ENCODE measurements at regions not wholly inside any gene's neighbourhood (a gene's known extent, or its start where the extent isn't known, plus 50 kb on each side); places are given as distances from the start of the nearest gene placed in this dataset.
"Not testable (repeated sequence)": the region's sequence is repeated elsewhere in the genome, so short reads cannot be mapped to it uniquely, and the experiment has no call there.

DNA sequence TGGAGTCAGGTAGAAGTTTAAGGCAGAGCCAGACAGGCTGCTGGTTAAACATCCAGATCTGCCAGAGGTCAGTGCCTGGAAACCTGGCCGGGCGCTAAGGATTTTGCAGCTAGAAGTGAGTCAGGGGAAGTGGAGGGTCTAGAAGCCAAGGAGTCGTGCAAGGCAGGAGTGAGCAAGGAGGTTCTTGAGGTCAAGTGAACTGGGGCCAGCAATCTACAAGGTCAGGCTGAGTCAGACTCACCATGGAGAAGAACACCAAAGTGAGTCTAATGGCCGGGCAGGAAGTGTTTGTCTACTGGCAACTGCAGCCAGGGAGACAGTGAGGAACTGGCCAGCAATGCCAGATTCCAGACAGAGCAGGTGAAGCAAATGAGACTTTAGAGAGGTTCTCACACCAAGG is 628.2 kb downstream of the ETNK1 start:
- Histone ChIP-seq H3K4me3 (ENCODE audit: low read depth, low read length, poor library complexity, severe bottlenecking) (no peak overlapping the region), H4K20me1 (ENCODE audit: insufficient read depth, low read length) (no peaks in the 10 kb centered on the region), H3K9me2 (ENCODE audit: insufficient read depth, low read length) (no peaks in the 10 kb centered on the region), H2AFZ (ENCODE audit: low read length) (no peak overlapping the region), H3K4me2 (ENCODE audit: low read length) (no peak overlapping the region), H3K27ac (ENCODE audit: low read depth, low read length, poor library complexity, severe bottlenecking) (no peak overlapping the region), H3K36me3 (ENCODE audit: insufficient read depth, low read length) (no peaks in the 10 kb centered on the region), H3K79me2 (ENCODE audit: insufficient read depth, low read depth, low read length) (no peaks in the 10 kb centered on the region), H3K4me1 (ENCODE audit: insufficient read depth, low read length, poor library complexity, severe bottlenecking) (no peaks in the 10 kb centered on the region), H3K9me3 (ENCODE audit: low read length) (no peaks in the 10 kb centered on the region)
- BruUV-seq (replicated peaks), result no TSS peak
- no peak for DNase-seq (ENCODE audit: low spot score)
- intact Hi-C loops (cut with micrococcal nuclease; ENCODE audit: unreplicated experiment), result no loop called here
- no peak for TF ChIP-seq EZH2phosphoT487 (IDR thresholded peaks at IDR 0.05; ENCODE audit: borderline replicate concordance, low read depth, low read length)
- TF ChIP-seq, protein P1, sequence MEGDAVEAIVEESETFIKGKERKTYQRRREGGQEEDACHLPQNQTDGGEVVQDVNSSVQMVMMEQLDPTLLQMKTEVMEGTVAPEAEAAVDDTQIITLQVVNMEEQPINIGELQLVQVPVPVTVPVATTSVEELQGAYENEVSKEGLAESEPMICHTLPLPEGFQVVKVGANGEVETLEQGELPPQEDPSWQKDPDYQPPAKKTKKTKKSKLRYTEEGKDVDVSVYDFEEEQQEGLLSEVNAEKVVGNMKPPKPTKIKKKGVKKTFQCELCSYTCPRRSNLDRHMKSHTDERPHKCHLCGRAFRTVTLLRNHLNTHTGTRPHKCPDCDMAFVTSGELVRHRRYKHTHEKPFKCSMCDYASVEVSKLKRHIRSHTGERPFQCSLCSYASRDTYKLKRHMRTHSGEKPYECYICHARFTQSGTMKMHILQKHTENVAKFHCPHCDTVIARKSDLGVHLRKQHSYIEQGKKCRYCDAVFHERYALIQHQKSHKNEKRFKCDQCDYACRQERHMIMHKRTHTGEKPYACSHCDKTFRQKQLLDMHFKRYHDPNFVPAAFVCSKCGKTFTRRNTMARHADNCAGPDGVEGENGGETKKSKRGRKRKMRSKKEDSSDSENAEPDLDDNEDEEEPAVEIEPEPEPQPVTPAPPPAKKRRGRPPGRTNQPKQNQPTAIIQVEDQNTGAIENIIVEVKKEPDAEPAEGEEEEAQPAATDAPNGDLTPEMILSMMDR (conservative IDR thresholded peaks at IDR 0.05; ENCODE audit: low read length), result no peak
- POLR2A ChIA-PET, result no interaction called here
- CTCF ChIA-PET (ENCODE audit: unreplicated experiment), result no interaction called here

DNA sequence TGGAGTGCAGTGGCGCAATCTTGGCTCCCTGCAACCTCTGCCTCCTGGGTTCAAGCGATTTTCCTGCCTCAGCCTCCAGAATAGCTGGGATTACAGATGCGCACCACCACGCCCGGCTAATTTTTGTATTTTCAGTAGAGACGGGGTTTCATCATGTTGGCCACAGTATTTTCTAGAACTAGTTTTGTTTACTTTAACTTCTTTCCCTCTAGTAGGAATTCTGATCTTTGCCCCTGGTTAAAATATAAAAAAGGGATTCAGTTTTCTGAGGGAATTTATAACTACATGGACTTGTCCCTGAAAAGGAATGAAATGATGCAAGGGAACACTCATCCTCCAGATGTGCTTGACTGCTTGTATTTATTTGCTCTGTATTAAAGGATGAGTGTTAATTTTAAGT is 628.9 kb downstream of the ETNK1 start:
- H3K4me3 ChIP-seq (ENCODE audit: low read depth, low read length, poor library complexity, severe bottlenecking); CTCF ChIA-PET (ENCODE audit: unreplicated experiment); H3K79me2 ChIP-seq (ENCODE audit: insufficient read depth, low read depth, low read length); H3K9me3 ChIP-seq (ENCODE audit: low read length); H3K27ac ChIP-seq (ENCODE audit: low read depth, low read length, poor library complexity, severe bottlenecking); POLR2A ChIA-PET; H3K4me1 ChIP-seq (ENCODE audit: insufficient read depth, low read length, poor library complexity, severe bottlenecking); BruUV-seq (replicated peaks); H2AFZ ChIP-seq (ENCODE audit: low read length); H4K20me1 ChIP-seq (ENCODE audit: insufficient read depth, low read length); intact Hi-C loops (cut with micrococcal nuclease; ENCODE audit: unreplicated experiment); H3K4me2 ChIP-seq (ENCODE audit: low read length); H3K9me2 ChIP-seq (ENCODE audit: insufficient read depth, low read length); H3K36me3 ChIP-seq (ENCODE audit: insufficient read depth, low read length); DNase-seq (ENCODE audit: low spot score): not testable (repeated sequence)

DNA sequence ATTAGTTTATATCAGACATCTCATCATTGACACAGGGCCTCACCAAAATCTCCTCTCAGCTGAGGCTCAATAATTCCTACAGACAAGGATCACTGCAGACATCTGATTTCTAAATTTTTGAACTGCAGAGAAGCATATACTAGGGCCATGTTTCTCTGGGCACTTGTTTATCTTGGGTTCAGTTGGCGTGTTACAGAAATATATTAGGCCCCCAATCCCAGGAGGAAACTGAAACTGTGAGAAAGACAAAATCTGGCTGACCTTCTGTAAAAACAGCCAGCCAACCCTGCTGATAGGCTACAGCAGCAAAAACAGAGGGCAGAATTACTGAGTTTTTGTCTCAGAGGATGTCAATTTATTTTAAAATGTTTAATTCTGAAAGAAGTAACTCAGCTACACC is 634.6 kb downstream of the ETNK1 start:
- no peak for DNase-seq (ENCODE audit: low spot score)
- no peaks in the 10 kb centered on the region for H3K36me3 ChIP-seq (ENCODE audit: insufficient read depth, low read length)
- H3K4me1 ChIP-seq (ENCODE audit: insufficient read depth, low read length, poor library complexity, severe bottlenecking), result no peaks in the 10 kb centered on the region
- H3K4me2 ChIP-seq (ENCODE audit: low read length), result no peak overlapping the region
- no peaks in the 10 kb centered on the region for H3K9me2 ChIP-seq (ENCODE audit: insufficient read depth, low read length)
- no TSS peak for BruUV-seq (replicated peaks)
- no peaks in the 10 kb centered on the region for H3K79me2 ChIP-seq (ENCODE audit: insufficient read depth, low read depth, low read length)
- intact Hi-C loops (cut with micrococcal nuclease; ENCODE audit: unreplicated experiment), result no loop called here
- H3K9me3 ChIP-seq (ENCODE audit: low read length), result no peaks in the 10 kb centered on the region
- H3K4me3 ChIP-seq (ENCODE audit: low read depth, low read length, poor library complexity, severe bottlenecking), result no peak overlapping the region
- H2AFZ ChIP-seq (ENCODE audit: low read length), result no peak overlapping the region
- H3K27ac ChIP-seq (ENCODE audit: low read depth, low read length, poor library complexity, severe bottlenecking), result no peak overlapping the region
- H4K20me1 ChIP-seq (ENCODE audit: insufficient read depth, low read length), result no peaks in the 10 kb centered on the region
- POLR2A ChIA-PET, result interaction anchor here (0.7 kb wide), 1 partner anchor 24 kb away, joined by 3 read pairs; no protein-coding TSS in a partner anchor
- TF ChIP-seq EZH2phosphoT487 (IDR thresholded peaks at IDR 0.05; ENCODE audit: borderline replicate concordance, low read depth, low read length), result no peak
- TF ChIP-seq, protein P1 (conservative IDR thresholded peaks at IDR 0.05; ENCODE audit: low read length), result no peak
- CTCF ChIA-PET (ENCODE audit: unreplicated experiment), result no interaction called here
